Astrocyte (in vitro differentiated cells and primary cell): ENCODE measurements at regions not wholly inside any gene's neighbourhood (a gene's known extent, or its start where the extent isn't known, plus 50 kb on each side); places are given as distances from the start of the nearest gene placed in this dataset.

Experiments used
- DNase-seq: peaks from one replicate; pipeline ENCODE4 v3.0.0-alpha.2; 2010; ENCODE audit warnings: low read depth
- FAIRE-seq: peaks from 2 replicates; lab custom pipeline; 2011; peaks lifted over from hg19 to GRCh38; lab: Jason Lieb, UNC
- H2AFZ ChIP-seq: 2 replicates; pipeline ENCODE4 v1.6.0; 2012; ENCODE audit warnings: low read depth, low read length, inconsistent platforms
- H3K27ac ChIP-seq: 2 replicates; pipeline ENCODE4 v1.5.1; 2011; ENCODE audit warnings: low read depth, low read length, inconsistent platforms
- H3K27me3 ChIP-seq: 2 replicates; pipeline ENCODE4 v1.6.0; 2011; ENCODE audit warnings: low read length, inconsistent platforms; ENCODE audit not compliant: insufficient read depth
- H3K36me3 ChIP-seq: 2 replicates; pipeline ENCODE4 v1.5.1; 2011; ENCODE audit warnings: low read length, inconsistent platforms; ENCODE audit not compliant: insufficient read depth
- H3K4me1 ChIP-seq: 2 replicates; pipeline ENCODE4 v1.5.1; 2011; ENCODE audit warnings: low read length, inconsistent platforms; ENCODE audit not compliant: insufficient read depth
- H3K4me2 ChIP-seq: 2 replicates; pipeline ENCODE4 v1.6.0; 2012; ENCODE audit warnings: low read length, inconsistent platforms
- H3K4me3 ChIP-seq: 2 replicates; pipeline ENCODE4 v1.5.1; 2011; ENCODE audit warnings: low read depth, mild to moderate bottlenecking, low read length, inconsistent platforms; ENCODE audit not compliant: insufficient read depth
- H3K79me2 ChIP-seq: 2 replicates; pipeline ENCODE4 v1.6.0; 2012; ENCODE audit warnings: mild to moderate bottlenecking, low read length, inconsistent platforms; ENCODE audit not compliant: insufficient read depth
- H3K9ac ChIP-seq: 2 replicates; pipeline ENCODE4 v1.6.0; 2012; ENCODE audit warnings: mild to moderate bottlenecking, low read length, inconsistent platforms
- H3K9me3 ChIP-seq: 2 replicates; pipeline ENCODE4 v1.5.1; 2012; ENCODE audit warnings: low read depth, mild to moderate bottlenecking, low read length, inconsistent platforms; ENCODE audit not compliant: insufficient read depth
- H4K20me1 ChIP-seq: 2 replicates; pipeline ENCODE4 v1.6.0; 2012; ENCODE audit warnings: low read length, inconsistent platforms; ENCODE audit not compliant: insufficient read depth
- H3K27ac Mint-ChIP-seq: one replicate; pipeline ENCODE4 v1.8.0; 2021; ENCODE audit warnings: mild to moderate bottlenecking, mixed read lengths; ENCODE audit not compliant: unreplicated experiment
- H3K27me3 Mint-ChIP-seq: one replicate; pipeline ENCODE4 v1.8.0; 2021; ENCODE audit warnings: low read depth, mixed read lengths; ENCODE audit not compliant: unreplicated experiment
- H3K36me3 Mint-ChIP-seq: one replicate; pipeline ENCODE4 v1.8.0; 2021; ENCODE audit warnings: low read depth, mixed read lengths; ENCODE audit not compliant: unreplicated experiment
- H3K4me1 Mint-ChIP-seq: one replicate; pipeline ENCODE4 v1.8.0; 2021; ENCODE audit warnings: low read depth, mixed read lengths; ENCODE audit not compliant: unreplicated experiment
- H3K4me3 Mint-ChIP-seq: one replicate; pipeline ENCODE4 v1.8.0; 2021; ENCODE audit warnings: mild to moderate bottlenecking, moderate library complexity, mixed read lengths; ENCODE audit not compliant: unreplicated experiment
- H3K9me3 Mint-ChIP-seq: one replicate; pipeline ENCODE4 v1.8.0; 2021; ENCODE audit warnings: mild to moderate bottlenecking, mixed read lengths; ENCODE audit not compliant: unreplicated experiment
- EZH2 ChIP-seq: IDR thresholded peaks from 2 replicates; pipeline ENCODE4 v1.6.1; 2012; ENCODE audit warnings: mild to moderate bottlenecking, low read length, inconsistent platforms; ENCODE audit not compliant: insufficient read depth
- TF ChIP-seq, protein P1 (sequence below): IDR thresholded peaks from 2 replicates; pipeline ENCODE4 v1.5.1; 2011; ENCODE audit warnings: low read depth, mild to moderate bottlenecking, inconsistent platforms, low read length, moderate library complexity; ENCODE audit not compliant: insufficient read depth

- Mint-ChIP-seq H3K9me3 (peaks cover 1% of the 10 kb centered on the region), H3K4me1 (peaks cover 11% of the 10 kb centered on the region), H3K4me3 (peak overlapping the region; percentile 93), H3K27ac (peak overlapping the region; percentile 85), H3K36me3 (no peaks in the 10 kb centered on the region), H3K27me3 (peaks cover 11% of the 10 kb centered on the region)
- FAIRE-seq (peak; percentile 65), DNase-seq (peak; percentile 12)
- TF ChIP-seq EZH2 = no peak
- TF ChIP-seq, protein P1, sequence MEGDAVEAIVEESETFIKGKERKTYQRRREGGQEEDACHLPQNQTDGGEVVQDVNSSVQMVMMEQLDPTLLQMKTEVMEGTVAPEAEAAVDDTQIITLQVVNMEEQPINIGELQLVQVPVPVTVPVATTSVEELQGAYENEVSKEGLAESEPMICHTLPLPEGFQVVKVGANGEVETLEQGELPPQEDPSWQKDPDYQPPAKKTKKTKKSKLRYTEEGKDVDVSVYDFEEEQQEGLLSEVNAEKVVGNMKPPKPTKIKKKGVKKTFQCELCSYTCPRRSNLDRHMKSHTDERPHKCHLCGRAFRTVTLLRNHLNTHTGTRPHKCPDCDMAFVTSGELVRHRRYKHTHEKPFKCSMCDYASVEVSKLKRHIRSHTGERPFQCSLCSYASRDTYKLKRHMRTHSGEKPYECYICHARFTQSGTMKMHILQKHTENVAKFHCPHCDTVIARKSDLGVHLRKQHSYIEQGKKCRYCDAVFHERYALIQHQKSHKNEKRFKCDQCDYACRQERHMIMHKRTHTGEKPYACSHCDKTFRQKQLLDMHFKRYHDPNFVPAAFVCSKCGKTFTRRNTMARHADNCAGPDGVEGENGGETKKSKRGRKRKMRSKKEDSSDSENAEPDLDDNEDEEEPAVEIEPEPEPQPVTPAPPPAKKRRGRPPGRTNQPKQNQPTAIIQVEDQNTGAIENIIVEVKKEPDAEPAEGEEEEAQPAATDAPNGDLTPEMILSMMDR = no peak
- Histone ChIP-seq H3K36me3 (no peaks in the 10 kb centered on the region), H3K79me2 (peaks cover 16% of the 10 kb centered on the region), H3K27me3 (no peaks in the 10 kb centered on the region), H3K4me2 (peak overlapping the region; percentile 90), H3K4me1 (no peaks in the 10 kb centered on the region), H3K4me3 (peak overlapping the region; percentile 71), H3K9ac (peak overlapping the region; percentile 87), H3K9me3 (no peaks in the 10 kb centered on the region), H4K20me1 (peaks cover 3% of the 10 kb centered on the region), H2AFZ (no peak overlapping the region), H3K27ac (peak overlapping the region; percentile 71)
Measured at GRCh38 chr10:91164520-91165065, 55.9 kb upstream of the PCGF5 start.

GRCh38 chr10:91167406-91167805, 53.1 kb upstream of the PCGF5 start:
- Histone ChIP-seq H3K27me3 (no peaks in the 10 kb centered on the region), H3K4me3 (no peak overlapping the region), H3K9me3 (no peaks in the 10 kb centered on the region), H2AFZ (no peak overlapping the region), H3K9ac (no peak overlapping the region), H3K4me1 (no peaks in the 10 kb centered on the region), H3K79me2 (peaks cover 21% of the 10 kb centered on the region), H3K27ac (no peak overlapping the region), H3K4me2 (no peak overlapping the region), H4K20me1 (peaks cover 3% of the 10 kb centered on the region), H3K36me3 (no peaks in the 10 kb centered on the region)
- TF ChIP-seq EZH2 = no peak
- TF ChIP-seq, protein P1 = no peak
- no peak overlapping the region for H3K4me3 Mint-ChIP-seq
- FAIRE-seq (no peak), DNase-seq (no peak)
- no peak overlapping the region for H3K27ac Mint-ChIP-seq
- peaks cover 5% of the 10 kb centered on the region for H3K4me1 Mint-ChIP-seq
- H3K36me3 Mint-ChIP-seq = no peaks in the 10 kb centered on the region
- peaks cover 4% of the 10 kb centered on the region for H3K9me3 Mint-ChIP-seq
- H3K27me3 Mint-ChIP-seq = no peaks in the 10 kb centered on the region

- Histone ChIP-seq H3K27me3 (no peaks in the 10 kb centered on the region), H2AFZ (no peak overlapping the region), H3K4me2 (no peak overlapping the region), H3K4me1 (no peaks in the 10 kb centered on the region), H4K20me1 (no peaks in the 10 kb centered on the region), H3K4me3 (no peak overlapping the region), H3K36me3 (no peaks in the 10 kb centered on the region), H3K9ac (no peak overlapping the region), H3K79me2 (peaks cover 20% of the 10 kb centered on the region), H3K27ac (no peak overlapping the region), H3K9me3 (no peaks in the 10 kb centered on the region)
- H3K9me3 Mint-ChIP-seq = peaks cover 4% of the 10 kb centered on the region
- H3K4me1 Mint-ChIP-seq = peaks cover 3% of the 10 kb centered on the region
- no peaks in the 10 kb centered on the region for H3K36me3 Mint-ChIP-seq
- no peaks in the 10 kb centered on the region for H3K27me3 Mint-ChIP-seq
- no peak overlapping the region for H3K27ac Mint-ChIP-seq
- FAIRE-seq (no peak), DNase-seq (no peak)
- TF ChIP-seq, protein P1 = no peak
- no peak for TF ChIP-seq EZH2
- no peak overlapping the region for H3K4me3 Mint-ChIP-seq
Measured at GRCh38 chr10:91170418-91170817, 50.0 kb upstream of the PCGF5 start.
